Esophagus squamous epithelium (tissue), 4 donors: ENCODE measurements at regions not wholly inside any gene's neighbourhood (a gene's known extent, or its start where the extent isn't known, plus 50 kb on each side); places are given as distances from the start of the nearest gene placed in this dataset.

Experiments used
- POLR2A ChIP-seq, 4 donors: fragments of 450-650 bp; IDR thresholded peaks; one replicate each; pipeline ENCODE4 v1.6.1; 2017; ENCODE audit warnings: antibody characterized with exemption in 4 of 4, mild to moderate bottlenecking in 4 of 4, moderate library complexity in 3 of 4
- TF ChIP-seq, protein P1 (sequence below), 6 experiments: fragments of 450-650 bp in 4 of 6; fragments of 200-600 bp in 2 of 6; sonication (generic) in 2 of 6; IDR thresholded peaks; one replicate each; pipeline ENCODE4 v1.5.1; 2016 to 2019; ENCODE audit warnings: antibody characterized with exemption in 6 of 6, mild to moderate bottlenecking in 4 of 6, moderate library complexity in 4 of 6

DNA sequence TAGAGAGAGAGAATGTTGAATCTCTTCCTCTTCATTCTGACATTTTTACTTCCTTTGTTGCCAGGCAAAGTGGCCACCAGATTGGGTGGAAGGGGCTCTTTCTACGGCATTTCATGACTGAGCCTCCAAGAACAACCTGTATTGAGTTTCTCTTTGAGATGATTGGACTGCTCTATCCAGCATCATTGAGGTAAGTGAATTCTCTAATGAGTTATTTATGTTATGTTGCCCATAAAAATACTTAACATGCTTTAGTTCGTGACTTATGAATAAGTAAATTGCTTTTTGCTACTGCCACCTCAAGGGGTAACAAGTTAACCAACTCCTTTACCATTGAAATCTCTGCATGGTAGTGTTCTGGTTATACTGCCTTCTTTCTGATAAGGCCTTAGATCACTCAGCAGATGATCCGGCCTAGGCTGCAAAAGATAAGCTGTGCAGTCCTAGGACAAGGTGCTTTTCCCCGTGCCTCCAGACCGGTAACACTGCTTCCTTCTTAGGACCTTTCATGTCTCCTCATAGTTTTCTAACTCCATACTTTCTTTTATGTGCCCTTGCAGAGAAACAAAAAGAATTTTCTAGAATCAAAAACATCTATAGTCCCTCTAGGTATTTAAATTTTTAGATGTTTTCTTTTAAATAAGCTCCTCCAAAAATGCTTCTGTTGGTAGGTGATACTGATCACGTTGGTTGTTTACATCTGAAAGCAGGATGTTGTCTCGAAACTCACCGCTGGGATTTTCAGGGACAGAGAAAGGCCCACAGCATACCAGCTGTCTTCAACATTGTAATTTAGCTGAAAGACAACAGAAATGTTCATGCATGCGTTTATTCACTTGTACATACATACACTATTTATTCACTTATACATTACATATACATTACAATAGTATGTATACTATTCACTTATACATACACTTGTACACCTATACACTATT, 157.1 kb upstream of the RBPJ start:
- TF ChIP-seq, protein P1, sequence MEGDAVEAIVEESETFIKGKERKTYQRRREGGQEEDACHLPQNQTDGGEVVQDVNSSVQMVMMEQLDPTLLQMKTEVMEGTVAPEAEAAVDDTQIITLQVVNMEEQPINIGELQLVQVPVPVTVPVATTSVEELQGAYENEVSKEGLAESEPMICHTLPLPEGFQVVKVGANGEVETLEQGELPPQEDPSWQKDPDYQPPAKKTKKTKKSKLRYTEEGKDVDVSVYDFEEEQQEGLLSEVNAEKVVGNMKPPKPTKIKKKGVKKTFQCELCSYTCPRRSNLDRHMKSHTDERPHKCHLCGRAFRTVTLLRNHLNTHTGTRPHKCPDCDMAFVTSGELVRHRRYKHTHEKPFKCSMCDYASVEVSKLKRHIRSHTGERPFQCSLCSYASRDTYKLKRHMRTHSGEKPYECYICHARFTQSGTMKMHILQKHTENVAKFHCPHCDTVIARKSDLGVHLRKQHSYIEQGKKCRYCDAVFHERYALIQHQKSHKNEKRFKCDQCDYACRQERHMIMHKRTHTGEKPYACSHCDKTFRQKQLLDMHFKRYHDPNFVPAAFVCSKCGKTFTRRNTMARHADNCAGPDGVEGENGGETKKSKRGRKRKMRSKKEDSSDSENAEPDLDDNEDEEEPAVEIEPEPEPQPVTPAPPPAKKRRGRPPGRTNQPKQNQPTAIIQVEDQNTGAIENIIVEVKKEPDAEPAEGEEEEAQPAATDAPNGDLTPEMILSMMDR (IDR thresholded peaks at IDR 0.05): no peak
- TF ChIP-seq POLR2A (IDR thresholded peaks at IDR 0.05): no peak
